SU-DHL-6 (cell line): ENCODE measurements at regions not wholly inside any gene's neighbourhood (a gene's known extent, or its start where the extent isn't known, plus 50 kb on each side); places are given as distances from the start of the nearest gene placed in this dataset.

Source experiments
- EZH2phosphoT487 ChIP-seq: fragments of 200-600 bp; sonication (generic), shearing (Covaris generic); conservative IDR thresholded peaks from 2 replicates; pipeline ENCODE4 v1.6.1; 2018; ENCODE audit warnings: mild to moderate bottlenecking, antibody characterized with exemption, low read length, moderate library complexity, mixed read lengths
- TF ChIP-seq, protein P1 (sequence below): fragments of 200-600 bp; sonication (generic); IDR thresholded peaks from one replicate; pipeline ENCODE4 v1.5.1; 2017; ENCODE audit warnings: antibody characterized with exemption, mild to moderate bottlenecking, low read length, moderate library complexity; ENCODE audit not compliant: insufficient read depth, poor library complexity, severe bottlenecking

DNA sequence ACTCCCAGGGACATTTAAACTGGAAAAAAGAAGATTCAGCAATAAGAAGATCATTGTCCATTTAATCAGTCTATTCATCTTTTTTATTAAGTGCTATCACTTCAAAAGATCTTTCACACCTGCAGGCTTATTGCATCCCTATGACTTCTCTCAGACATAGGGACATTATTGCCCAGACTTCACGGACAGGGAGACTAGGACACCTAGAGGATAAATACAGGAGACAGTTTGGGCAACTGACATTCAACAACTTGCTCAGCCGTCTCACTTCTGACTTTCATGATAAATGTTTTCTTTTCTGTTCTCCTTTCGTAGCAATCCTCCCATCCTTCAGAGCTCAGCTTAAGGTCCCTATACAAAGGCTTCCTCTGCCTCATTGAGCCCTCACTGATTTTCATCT lies 84.3 kb downstream of the TMEM30B start:
- TF ChIP-seq, protein P1, sequence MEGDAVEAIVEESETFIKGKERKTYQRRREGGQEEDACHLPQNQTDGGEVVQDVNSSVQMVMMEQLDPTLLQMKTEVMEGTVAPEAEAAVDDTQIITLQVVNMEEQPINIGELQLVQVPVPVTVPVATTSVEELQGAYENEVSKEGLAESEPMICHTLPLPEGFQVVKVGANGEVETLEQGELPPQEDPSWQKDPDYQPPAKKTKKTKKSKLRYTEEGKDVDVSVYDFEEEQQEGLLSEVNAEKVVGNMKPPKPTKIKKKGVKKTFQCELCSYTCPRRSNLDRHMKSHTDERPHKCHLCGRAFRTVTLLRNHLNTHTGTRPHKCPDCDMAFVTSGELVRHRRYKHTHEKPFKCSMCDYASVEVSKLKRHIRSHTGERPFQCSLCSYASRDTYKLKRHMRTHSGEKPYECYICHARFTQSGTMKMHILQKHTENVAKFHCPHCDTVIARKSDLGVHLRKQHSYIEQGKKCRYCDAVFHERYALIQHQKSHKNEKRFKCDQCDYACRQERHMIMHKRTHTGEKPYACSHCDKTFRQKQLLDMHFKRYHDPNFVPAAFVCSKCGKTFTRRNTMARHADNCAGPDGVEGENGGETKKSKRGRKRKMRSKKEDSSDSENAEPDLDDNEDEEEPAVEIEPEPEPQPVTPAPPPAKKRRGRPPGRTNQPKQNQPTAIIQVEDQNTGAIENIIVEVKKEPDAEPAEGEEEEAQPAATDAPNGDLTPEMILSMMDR: no peak
- no peak for TF ChIP-seq EZH2phosphoT487
